ENCODE measurements at regions not wholly inside any gene's neighbourhood (a gene's known extent, or its start where the extent isn't known, plus 50 kb on each side); places are given as distances from the start of the nearest gene placed in this dataset.

DNA sequence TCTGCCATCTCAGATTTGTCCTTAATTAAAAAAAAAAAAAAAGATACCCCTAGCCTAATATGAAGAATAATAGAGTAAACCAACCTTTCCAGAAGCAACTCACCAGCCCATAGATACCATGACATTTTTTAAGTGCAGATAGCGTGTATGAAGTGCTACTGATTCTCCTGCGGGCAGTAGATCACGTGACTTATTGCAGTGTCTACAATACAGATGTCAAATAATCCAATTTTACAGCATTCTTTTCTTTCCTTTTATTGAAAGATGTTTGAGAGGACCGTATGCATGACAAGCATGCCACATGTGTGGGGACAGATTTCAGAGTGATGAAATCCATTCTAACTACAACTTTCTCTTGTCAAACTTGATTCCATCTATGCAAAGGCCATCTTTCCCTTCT lies 232.9 kb upstream of the SP4 start:
- TF ChIP-seq, protein P1, sequence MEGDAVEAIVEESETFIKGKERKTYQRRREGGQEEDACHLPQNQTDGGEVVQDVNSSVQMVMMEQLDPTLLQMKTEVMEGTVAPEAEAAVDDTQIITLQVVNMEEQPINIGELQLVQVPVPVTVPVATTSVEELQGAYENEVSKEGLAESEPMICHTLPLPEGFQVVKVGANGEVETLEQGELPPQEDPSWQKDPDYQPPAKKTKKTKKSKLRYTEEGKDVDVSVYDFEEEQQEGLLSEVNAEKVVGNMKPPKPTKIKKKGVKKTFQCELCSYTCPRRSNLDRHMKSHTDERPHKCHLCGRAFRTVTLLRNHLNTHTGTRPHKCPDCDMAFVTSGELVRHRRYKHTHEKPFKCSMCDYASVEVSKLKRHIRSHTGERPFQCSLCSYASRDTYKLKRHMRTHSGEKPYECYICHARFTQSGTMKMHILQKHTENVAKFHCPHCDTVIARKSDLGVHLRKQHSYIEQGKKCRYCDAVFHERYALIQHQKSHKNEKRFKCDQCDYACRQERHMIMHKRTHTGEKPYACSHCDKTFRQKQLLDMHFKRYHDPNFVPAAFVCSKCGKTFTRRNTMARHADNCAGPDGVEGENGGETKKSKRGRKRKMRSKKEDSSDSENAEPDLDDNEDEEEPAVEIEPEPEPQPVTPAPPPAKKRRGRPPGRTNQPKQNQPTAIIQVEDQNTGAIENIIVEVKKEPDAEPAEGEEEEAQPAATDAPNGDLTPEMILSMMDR (IDR thresholded peaks at IDR 0.05), result no peak
- TF ChIP-seq POLR2A (IDR thresholded peaks at IDR 0.05), result no peak
